ENCODE measurements at regions not wholly inside any gene's neighbourhood (a gene's known extent, or its start where the extent isn't known, plus 50 kb on each side); places are given as distances from the start of the nearest gene placed in this dataset.

DNA sequence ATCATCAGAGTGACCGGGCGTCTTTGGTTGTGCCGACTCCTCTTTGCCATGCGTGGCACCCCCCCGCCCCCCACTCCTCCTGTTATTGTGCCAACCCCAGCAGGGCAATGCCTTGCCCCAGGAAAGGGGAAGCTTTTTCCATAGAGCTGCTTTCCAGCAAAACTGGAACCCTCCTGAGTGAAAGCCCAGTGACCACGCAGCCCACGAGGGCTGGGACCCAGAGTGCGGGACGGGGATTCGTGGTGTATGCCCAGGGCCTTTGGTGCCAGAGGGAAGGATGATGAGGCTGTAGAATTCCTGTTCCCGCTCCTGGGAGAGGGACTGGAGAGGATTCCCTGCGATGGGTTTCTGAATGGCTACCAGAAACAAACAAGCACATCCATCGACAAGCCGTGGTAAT, 116.8 kb upstream of the BACH2 start:
- no peak for TF ChIP-seq CTCF (IDR thresholded peaks at IDR 0.05; ENCODE audit: low read depth, low read length)
- no peak overlapping the region for H3K4me3 ChIP-seq (ENCODE audit: low read depth, low read length)

DNA sequence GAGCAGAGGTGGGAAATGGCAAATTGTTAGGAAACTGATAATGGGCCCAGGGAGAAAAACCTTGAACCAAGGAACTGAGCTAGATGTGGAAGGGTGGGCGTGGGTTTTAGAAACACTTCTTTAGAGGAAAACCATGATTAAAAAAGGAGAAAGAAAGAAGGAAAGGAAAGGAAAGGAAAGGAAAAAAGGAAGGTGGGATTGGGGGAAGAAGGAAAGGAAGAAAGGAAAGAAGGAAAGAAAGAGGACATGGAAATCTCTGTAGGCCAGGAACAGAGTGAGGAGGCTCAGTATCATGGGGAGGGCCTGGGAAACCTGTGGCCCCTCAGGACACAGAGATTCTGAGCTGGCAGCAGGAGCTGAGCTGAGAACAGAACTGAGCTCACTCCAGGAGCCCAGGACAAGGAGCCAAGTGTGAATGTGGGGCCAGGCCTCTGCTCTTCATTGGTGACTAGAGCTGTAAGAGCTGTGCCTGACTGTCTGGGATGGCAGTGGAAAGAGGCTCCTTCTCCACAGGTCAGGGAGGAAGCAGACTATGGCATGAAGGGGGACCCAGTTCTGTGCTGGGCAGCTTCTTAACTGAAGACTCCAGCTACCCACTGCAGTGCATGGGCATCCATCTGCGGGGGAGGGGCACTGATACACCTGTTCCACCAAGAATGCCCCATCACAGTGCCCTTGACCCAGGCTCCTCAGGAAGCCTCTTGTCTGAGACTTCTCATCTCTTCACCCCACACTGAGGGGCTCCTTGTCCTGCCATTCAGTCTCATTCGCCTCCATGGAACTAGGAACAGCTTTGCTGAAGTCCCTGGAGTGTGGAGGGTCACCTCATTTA, 116.1 kb upstream of the BACH2 start:
- H3K4me3 ChIP-seq (ENCODE audit: low read depth, low read length) = no peak overlapping the region
- no peak for TF ChIP-seq CTCF (IDR thresholded peaks at IDR 0.05; ENCODE audit: low read depth, low read length)

- no peak overlapping the region for H3K4me3 ChIP-seq (ENCODE audit: low read depth, low read length)
- no peak for TF ChIP-seq CTCF (IDR thresholded peaks at IDR 0.05; ENCODE audit: low read depth, low read length)
These were observed 114.7 kb upstream of the BACH2 start for GRCh38 chr6:90411292-90411781.

- TF ChIP-seq CTCF (IDR thresholded peaks at IDR 0.05; ENCODE audit: low read depth, low read length) = no peak
- no peak overlapping the region for H3K4me3 ChIP-seq (ENCODE audit: low read depth, low read length)
These were observed 113.1 kb upstream of the BACH2 start for GRCh38 chr6:90409700-90410099.

DNA sequence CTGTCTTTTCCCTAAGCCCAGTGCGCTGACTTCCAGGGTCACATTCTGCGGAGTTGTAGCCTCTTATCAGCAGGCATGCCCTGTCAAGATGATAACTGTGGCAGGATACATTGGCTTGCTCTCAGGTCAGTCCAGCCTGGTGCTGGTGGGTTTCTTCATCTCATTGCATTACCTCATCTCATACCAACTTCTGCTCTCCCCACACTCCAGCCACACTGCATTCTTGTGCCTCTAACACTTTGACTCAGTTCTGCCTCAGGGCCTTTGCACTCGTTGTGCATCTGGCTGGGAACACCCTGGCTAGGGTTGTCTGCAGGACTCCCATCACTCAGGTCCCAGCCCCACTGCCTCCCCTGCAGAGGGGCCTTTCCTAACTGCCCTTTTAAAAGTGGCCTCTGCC, 110.3 kb upstream of the BACH2 start:
- no peak overlapping the region for H3K4me3 ChIP-seq (ENCODE audit: low read depth, low read length)
- no peak for TF ChIP-seq CTCF (IDR thresholded peaks at IDR 0.05; ENCODE audit: low read depth, low read length)

DNA sequence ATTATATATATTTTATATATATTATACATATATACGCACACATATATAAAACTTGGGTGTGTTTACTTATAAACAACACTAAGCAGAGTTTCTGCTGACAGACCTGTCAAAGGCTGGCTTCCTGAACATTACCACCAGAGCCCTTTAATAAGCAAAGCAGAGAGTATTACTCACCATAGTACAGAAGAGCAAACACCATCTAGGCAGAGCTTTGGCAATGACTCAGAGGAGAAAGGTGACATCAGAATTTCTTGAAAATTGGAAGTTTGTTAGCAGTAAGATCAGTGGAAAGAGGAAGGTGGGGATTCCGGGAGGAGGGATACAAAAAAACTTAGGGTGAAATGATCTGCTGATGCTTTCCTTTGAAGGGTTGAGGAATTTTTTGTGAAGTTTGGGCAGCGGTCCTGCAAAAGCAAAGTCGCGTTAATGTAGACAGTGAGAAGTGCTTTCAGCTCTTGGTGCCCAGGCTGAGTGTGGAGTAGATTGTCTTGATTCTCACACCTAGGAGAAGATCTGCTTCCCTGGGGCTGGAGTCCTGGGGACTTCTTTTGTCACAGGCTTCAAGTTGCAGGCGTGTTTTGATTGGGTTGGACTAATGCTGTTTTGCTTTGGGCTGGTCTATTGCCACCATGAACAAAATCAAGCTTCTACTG, 109.6 kb upstream of the BACH2 start:
- TF ChIP-seq CTCF (IDR thresholded peaks at IDR 0.05; ENCODE audit: low read depth, low read length) = no peak
- no peak overlapping the region for H3K4me3 ChIP-seq (ENCODE audit: low read depth, low read length)
